SU-DHL-6 (cell line): ENCODE measurements at regions not wholly inside any gene's neighbourhood (a gene's known extent, or its start where the extent isn't known, plus 50 kb on each side); places are given as distances from the start of the nearest gene placed in this dataset.

Experiments
- H2AFZ ChIP-seq: fragments of 200-600 bp; sonication (generic); 2 replicates; pipeline ENCODE4 v1.6.1; 2014; ENCODE audit warnings: low read depth, mild to moderate bottlenecking, moderate library complexity, mixed read lengths, antibody characterized with exemption, low read length; ENCODE audit not compliant: severe bottlenecking
- H3F3A ChIP-seq: fragments of 200-600 bp; shearing (Covaris generic); 2 replicates; pipeline ENCODE4 v1.6.0; 2016; ENCODE audit warnings: antibody characterized with exemption, mild to moderate bottlenecking; ENCODE audit not compliant: insufficient read depth
- H3K27ac ChIP-seq: fragments of 200-600 bp; sonication (generic); 2 replicates; pipeline ENCODE4 v1.5.1; 2016; ENCODE audit warnings: low read depth, mild to moderate bottlenecking, low read length, moderate library complexity, mixed read lengths
- H3K27me3 ChIP-seq: fragments of 200-600 bp; sonication (generic), shearing (Covaris generic); 2 replicates; pipeline ENCODE4 v1.6.0; 2014; ENCODE audit warnings: mild to moderate bottlenecking, low read length
- H3K36me3 ChIP-seq: fragments of 200-600 bp; sonication (generic); 2 replicates; pipeline ENCODE4 v1.6.1; 2014; ENCODE audit warnings: mild to moderate bottlenecking, low read length, mixed read lengths
- H3K4me2 ChIP-seq: fragments of 300-600, 200-600 bp; shearing (Covaris generic), sonication (generic); 2 replicates; pipeline ENCODE4 v1.6.0; 2014; ENCODE audit warnings: low read length, low read depth, mild to moderate bottlenecking; ENCODE audit not compliant: poor library complexity, severe bottlenecking
- H3K4me3 ChIP-seq: fragments of 200-600 bp; sonication (generic); 2 replicates; pipeline ENCODE4 v1.5.1; 2014; ENCODE audit warnings: antibody characterized with exemption, low read length, mild to moderate bottlenecking, mixed read lengths; ENCODE audit not compliant: insufficient read depth, poor library complexity, severe bottlenecking
- H3K79me2 ChIP-seq: fragments of 200-600 bp; sonication (generic); 2 replicates; pipeline ENCODE4 v1.6.1; 2014; ENCODE audit warnings: mild to moderate bottlenecking, low read length, moderate library complexity; ENCODE audit not compliant: insufficient read depth
- H3K9ac ChIP-seq: fragments of 200-600 bp; sonication (generic); 2 replicates; pipeline ENCODE4 v1.7.0; 2014; ENCODE audit warnings: mild to moderate bottlenecking, low read length
- H3K9me2 ChIP-seq: fragments of 200-600 bp; sonication (generic); replicated peaks from 2 replicates; pipeline ENCODE4 v1.6.1; 2014; ENCODE audit warnings: low read length; ENCODE audit not compliant: insufficient read depth
- H3K9me3 ChIP-seq: fragments of 200-600 bp; sonication (generic); 2 replicates; pipeline ENCODE4 v1.6.1; 2014; ENCODE audit warnings: low read length, mixed read lengths; ENCODE audit not compliant: insufficient read depth
- H4K20me1 ChIP-seq: fragments of 200-600 bp; sonication (generic); 2 replicates; pipeline ENCODE4 v1.6.1; 2014; ENCODE audit warnings: low read depth, mild to moderate bottlenecking, antibody characterized with exemption, low read length, moderate library complexity, mixed read lengths
- CTCF ChIP-seq: fragments of 200-600 bp; sonication (generic); IDR thresholded peaks from one replicate; pipeline ENCODE4 v1.5.1; 2017; ENCODE audit warnings: antibody characterized with exemption, mild to moderate bottlenecking, low read length, moderate library complexity; ENCODE audit not compliant: insufficient read depth, poor library complexity, severe bottlenecking
- EZH2phosphoT487 ChIP-seq: fragments of 200-600 bp; sonication (generic), shearing (Covaris generic); conservative IDR thresholded peaks from 2 replicates; pipeline ENCODE4 v1.6.1; 2018; ENCODE audit warnings: mild to moderate bottlenecking, antibody characterized with exemption, low read length, moderate library complexity, mixed read lengths

DNA sequence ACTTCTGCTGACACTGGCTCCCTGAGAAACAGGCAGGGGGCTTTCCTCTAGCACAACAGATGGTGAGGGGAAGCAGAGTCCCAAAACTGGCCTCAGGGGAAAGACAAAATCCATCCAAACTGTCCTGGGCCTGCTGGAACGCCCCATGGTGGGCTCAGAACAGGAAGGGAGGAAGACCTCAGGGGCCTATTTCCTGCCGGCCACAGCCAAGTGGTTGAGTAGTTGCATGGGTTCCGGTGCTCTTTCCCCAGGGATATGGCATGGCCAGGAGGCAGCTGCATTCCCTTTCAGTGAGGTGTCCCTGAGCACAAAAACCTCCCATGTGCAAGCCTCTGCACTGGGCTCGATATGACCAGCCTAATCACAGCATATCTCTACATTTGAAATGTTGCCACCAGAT lies 303.0 kb upstream of the IRX5 start:
- no peak for TF ChIP-seq EZH2phosphoT487
- no peak for TF ChIP-seq CTCF
- H3K4me3 ChIP-seq, result no peak overlapping the region

DNA sequence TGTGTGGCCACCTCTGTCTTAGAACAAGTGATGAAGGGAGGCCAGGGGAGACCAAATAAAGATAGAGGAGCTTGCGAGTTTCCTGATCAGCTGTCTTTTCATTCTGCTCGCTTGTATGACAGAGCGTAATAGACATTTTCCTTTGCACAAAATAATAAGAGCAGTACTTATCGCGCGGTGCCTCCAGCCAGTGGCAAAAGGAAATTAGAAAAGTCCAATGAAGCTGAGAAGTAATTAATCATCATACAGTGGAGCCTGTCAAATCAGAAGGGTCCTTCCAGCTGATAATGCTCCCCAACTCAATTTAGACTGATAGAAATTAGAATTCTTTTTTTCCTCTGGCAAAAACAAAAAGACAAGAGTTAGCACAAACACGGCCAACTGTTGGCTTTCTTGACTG lies 307.0 kb upstream of the IRX5 start:
- Histone ChIP-seq H3F3A (no peaks in the 10 kb centered on the region), H3K27me3 (no peaks in the 10 kb centered on the region), H3K4me2 (no peak overlapping the region), H3K9ac (no peak overlapping the region), H3K79me2 (no peaks in the 10 kb centered on the region), H3K36me3 (no peaks in the 10 kb centered on the region), H2AFZ (no peak overlapping the region), H3K9me3 (no peaks in the 10 kb centered on the region), H3K27ac (no peak overlapping the region), H3K9me2 (no peaks in the 10 kb centered on the region), H4K20me1 (no peaks in the 10 kb centered on the region), H3K4me3 (no peak overlapping the region)
- TF ChIP-seq CTCF (no peak), EZH2phosphoT487 (no peak)

More for the DNA sequence above, 303.0 kb upstream of the IRX5 start:
- Histone ChIP-seq H3K9ac (no peak overlapping the region), H4K20me1 (no peaks in the 10 kb centered on the region), H3K9me2 (no peaks in the 10 kb centered on the region), H3K36me3 (no peaks in the 10 kb centered on the region), H3K4me2 (no peak overlapping the region), H3K79me2 (no peaks in the 10 kb centered on the region), H3K27ac (no peak overlapping the region), H2AFZ (no peak overlapping the region), H3F3A (no peaks in the 10 kb centered on the region), H3K27me3 (no peaks in the 10 kb centered on the region), H3K9me3 (no peaks in the 10 kb centered on the region)

DNA sequence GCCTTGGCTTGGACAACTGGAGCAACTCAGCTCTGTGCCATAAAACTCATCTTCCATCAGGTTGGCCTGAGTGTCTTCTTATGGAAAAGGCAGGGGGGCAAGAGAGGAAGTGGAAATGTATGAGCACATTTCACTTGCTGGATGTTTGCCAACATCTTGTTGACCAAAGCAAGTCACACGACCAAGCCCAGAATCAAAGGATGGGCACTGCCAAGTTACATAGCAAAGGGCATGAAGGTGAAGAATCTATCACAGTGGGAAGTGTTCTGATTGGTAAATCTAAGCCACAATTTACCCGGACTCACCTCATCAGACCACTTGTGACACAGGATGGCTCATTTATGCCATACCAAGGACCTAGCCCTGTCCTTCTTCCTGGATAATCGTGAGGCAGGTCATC lies 310.5 kb upstream of the IRX5 start:
- Histone ChIP-seq H3K36me3 (no peaks in the 10 kb centered on the region), H3K4me2 (no peak overlapping the region), H2AFZ (no peak overlapping the region), H3K9me2 (no peaks in the 10 kb centered on the region), H4K20me1 (no peaks in the 10 kb centered on the region), H3K4me3 (no peak overlapping the region), H3K27ac (no peak overlapping the region), H3K9me3 (no peaks in the 10 kb centered on the region), H3K9ac (no peak overlapping the region), H3K27me3 (no peaks in the 10 kb centered on the region), H3K79me2 (no peaks in the 10 kb centered on the region), H3F3A (no peaks in the 10 kb centered on the region)
- TF ChIP-seq EZH2phosphoT487 (no peak), CTCF (no peak)

DNA sequence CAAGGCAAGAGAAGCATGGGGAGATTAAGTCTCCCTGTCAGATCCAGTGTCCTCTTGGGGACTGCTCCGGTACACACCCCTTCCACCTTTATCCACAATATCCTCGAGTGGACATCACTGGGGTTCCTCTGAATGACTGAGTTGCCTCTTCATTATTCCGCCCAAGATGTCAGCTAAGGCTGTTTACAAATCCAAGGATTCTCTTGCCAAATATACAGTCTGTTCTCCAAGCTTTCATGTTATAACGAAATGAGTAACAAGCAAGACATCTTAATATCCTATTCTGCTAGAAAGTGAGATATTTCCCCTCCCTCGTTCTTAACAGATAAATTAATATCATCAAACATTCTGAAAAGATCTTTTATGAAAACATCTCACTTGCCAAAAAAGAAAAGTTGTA lies 314.1 kb upstream of the IRX5 start:
- Histone ChIP-seq H4K20me1 (no peaks in the 10 kb centered on the region), H3F3A (no peaks in the 10 kb centered on the region), H3K9me3 (no peaks in the 10 kb centered on the region), H3K27me3 (no peaks in the 10 kb centered on the region), H2AFZ (no peak overlapping the region), H3K9ac (no peak overlapping the region), H3K4me2 (no peak overlapping the region), H3K27ac (no peak overlapping the region), H3K36me3 (no peaks in the 10 kb centered on the region), H3K4me3 (no peak overlapping the region), H3K9me2 (no peaks in the 10 kb centered on the region), H3K79me2 (no peaks in the 10 kb centered on the region)
- TF ChIP-seq EZH2phosphoT487 (no peak), CTCF (no peak)
